ENCODE measurements at regions not wholly inside any gene's neighbourhood (a gene's known extent, or its start where the extent isn't known, plus 50 kb on each side); places are given as distances from the start of the nearest gene placed in this dataset.
A peak's percentile ranks its signal among the peaks of the same experiment; 100 is the strongest.
"Not testable (repeated sequence)": the region's sequence is repeated elsewhere in the genome, so short reads cannot be mapped to it uniquely, and the experiment has no call there.

DNA sequence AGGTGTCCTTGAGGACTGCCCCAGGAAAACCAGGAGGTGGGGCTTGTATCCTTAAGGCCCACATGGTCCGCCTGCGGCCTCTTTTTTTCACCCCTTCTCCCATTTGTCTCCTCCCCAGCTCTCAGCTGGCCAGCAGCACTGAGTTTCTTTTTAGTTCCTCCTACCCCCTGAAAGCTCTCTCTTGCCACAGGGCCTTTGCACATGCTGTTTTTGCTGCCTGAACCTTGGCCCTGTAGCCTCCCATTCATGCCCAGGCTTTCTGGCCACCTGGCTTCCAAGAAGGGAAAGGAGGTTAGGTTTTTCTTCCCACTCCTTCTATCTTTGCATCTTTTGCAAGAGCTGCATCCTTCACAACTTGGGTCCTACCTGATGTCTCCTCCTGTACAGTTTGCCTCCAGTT lies 358.1 kb downstream of the VRK1 start:
- DNase-seq, result no peak

GRCh38 chr14:97155814-97156213 lies 358.6 kb downstream of the VRK1 start:
- DNase-seq, result no peak

DNA sequence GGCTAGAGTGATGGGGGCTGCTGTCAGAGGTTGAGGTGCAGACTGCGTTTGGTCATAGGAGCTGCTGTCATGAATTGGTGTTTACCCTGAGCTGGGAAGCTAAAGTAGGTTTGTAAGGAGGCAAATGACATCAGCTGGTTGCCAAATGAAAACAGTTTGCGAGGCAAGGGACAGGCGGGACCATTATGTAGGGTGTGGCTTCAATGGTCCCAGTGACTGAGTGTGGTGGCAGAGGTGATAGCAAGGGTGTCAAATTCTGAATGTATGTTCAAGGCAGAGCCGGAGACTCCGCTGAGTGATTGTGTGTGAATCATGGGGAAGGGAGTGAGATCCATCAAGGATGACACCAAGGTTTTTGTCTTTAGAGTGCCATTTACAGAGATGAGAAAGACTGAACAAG lies 359.5 kb downstream of the VRK1 start:
- no peak for DNase-seq

- no peak for DNase-seq
These were observed 360.9 kb downstream of the VRK1 start for GRCh38 chr14:97158102-97158501.

GRCh38 chr14:97159124-97159523 lies 361.9 kb downstream of the VRK1 start:
- DNase-seq, result no peak

DNA sequence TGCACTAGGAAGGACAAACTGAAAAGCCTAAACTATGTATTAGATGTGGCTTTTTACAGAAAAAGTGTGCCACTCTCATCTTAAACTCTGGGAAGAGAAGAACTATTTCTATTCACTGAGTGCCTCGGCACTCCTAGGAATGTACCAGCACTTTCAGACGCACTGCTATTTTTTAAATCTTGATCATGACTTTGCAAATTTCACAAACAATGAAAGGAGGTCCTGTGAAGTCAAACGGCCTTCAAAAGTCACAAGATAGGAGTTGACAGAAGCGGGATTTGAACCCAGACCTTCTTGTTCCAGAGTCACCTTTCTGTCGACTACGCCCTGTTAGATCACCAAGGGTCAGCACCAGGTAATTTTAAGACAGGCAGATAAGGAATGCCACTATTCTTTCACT lies 365.4 kb downstream of the VRK1 start:
- DNase-seq, result no peak

GRCh38 chr14:97164021-97164420 lies 366.8 kb downstream of the VRK1 start:
- no peak for DNase-seq

GRCh38 chr14:97166497-97166896 lies 369.3 kb downstream of the VRK1 start:
- DNase-seq, result no peak

DNA sequence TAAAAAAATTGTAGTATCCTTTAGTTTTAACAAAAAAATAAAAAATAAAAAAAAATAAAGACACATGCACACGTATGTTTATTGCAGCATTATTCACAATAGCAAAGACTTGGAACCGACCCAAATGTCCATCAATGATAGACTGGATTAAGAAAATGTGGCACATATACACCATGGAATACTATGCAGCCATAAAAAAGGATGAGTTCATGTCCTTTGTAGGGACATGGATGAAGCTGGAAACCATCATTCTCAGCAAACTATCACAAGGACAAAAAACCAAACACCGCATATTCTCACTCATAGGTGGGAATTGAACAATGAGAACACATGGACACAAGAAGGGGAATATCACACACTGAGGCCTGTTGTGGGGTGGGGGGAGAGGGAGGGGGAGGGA lies 370.4 kb downstream of the VRK1 start:
- DNase-seq, result not testable (repeated sequence)

GRCh38 chr14:97172644-97173043 lies 375.5 kb downstream of the VRK1 start:
- DNase-seq, result no peak

- peak in 1 of 2 donors; percentile 68 for DNase-seq
These were observed 379.8 kb downstream of the VRK1 start for GRCh38 chr14:97177016-97177415.

- DNase-seq, result peak in 1 of 2 donors; percentile 24
These were observed 380.5 kb downstream of the VRK1 start for GRCh38 chr14:97177635-97178034.

- no peak for DNase-seq
These were observed 381.6 kb downstream of the VRK1 start for GRCh38 chr14:97178781-97179180.

DNA sequence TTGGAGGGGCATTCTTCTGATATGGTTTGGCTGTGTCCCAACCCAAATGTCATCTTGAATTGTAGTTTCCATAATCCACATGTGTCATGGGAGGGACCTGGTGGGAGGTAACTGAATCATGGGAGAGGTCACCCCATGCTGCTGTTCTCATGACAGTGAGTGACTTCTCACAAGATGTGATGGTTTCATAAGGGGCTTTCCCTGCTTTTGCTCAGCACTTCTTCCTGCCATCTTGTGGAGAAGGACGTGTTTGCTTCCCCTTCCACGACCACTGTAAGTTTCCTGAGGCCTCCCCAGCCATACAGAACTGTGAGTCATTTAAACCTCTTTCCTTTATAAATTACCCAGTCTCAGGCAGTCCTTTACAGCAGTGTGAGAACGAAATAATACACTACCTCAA lies 382.4 kb downstream of the VRK1 start:
- no peak for DNase-seq

DNA sequence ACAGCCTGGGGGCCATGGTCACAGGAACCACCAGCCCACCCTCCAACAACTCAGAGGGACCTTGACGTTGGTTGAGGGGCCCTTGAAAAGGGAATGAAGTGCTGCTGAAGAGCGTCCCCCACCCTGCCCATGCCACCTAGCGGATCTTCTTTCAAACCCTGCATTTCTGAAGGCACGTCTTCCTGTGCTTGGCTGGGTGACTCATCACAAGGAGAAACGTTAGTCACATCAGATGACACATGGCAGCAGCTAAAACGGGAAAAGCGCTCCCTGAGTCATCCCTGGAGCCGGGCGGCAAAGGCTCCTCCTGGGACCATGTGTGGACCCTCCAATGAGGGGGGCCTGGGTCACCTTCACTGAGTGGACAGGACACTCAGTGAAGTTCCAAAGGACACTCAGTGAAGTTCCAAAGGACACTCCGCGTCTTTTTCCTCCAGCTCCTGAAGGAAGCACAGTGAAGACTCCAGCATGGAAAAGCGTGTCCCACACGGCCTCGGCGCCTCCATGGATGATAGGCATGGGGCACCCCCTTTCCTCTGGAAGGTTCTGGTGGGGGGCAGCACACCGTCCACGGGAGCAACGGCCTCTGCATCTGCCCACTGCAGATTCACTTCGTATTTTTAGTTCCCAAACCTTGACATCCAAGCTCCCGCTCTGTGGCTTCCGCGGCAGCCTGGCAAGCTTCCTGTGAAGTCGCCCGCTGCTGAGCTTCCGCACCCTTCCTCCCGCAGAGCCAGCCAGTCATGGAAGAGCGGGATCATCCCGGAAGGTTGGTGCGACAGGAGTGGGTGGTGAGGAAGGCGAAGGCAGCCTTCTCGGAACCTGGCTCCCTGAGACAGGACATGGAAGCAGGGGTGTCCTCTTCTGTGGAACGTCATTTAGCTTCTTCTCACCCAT lies 383.4 kb downstream of the VRK1 start:
- no peak for DNase-seq

GRCh38 chr14:97185186-97185585 lies 388.0 kb downstream of the VRK1 start:
- peak; percentile 19 to 46 for DNase-seq

DNA sequence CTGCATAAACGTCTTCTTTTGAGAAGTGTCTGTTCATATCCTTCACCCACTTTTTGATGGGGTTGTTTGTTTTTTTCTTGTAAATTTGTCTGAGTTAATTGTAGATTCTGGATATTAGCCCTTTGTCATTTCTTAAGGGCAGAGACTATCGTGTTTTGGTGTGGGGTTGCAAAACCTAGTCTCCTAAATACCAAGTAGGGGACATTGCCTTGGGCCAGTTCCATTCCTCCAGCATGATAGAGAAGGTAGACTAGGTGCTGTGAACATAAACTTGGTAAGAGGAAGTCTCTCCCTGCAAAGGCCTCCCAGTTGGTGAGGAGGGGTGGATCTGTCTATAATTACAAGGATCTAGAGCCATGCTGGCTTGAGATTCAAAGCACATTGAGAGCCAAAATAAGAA lies 390.7 kb downstream of the VRK1 start:
- DNase-seq, result no peak

- DNase-seq, result no peak
These were observed 399.2 kb downstream of the VRK1 start for GRCh38 chr14:97196336-97196735.

DNA sequence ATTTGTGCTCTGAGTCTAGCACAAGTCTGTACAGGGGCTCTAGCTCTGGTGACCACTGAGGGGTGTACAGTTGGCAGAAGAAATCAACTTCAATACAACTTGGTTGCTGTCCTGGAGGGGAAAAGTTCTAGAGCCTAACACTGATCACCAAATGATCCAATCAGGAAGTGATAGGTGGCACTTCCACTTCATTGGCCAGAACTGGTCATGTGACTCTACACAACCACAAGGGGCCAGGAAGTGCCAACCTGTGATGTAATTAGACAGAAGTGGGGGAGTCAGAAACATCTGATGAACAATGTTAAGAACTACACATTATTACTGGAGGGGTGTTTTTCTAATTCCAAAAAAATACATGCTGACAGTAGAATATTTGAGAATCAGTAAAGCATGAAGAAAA lies 401.6 kb downstream of the VRK1 start:
- no peak for DNase-seq

- no peak for DNase-seq
These were observed 403.1 kb downstream of the VRK1 start for GRCh38 chr14:97200245-97200644.

- DNase-seq, result no peak
These were observed 409.7 kb downstream of the VRK1 start for GRCh38 chr14:97206916-97207315.

DNA sequence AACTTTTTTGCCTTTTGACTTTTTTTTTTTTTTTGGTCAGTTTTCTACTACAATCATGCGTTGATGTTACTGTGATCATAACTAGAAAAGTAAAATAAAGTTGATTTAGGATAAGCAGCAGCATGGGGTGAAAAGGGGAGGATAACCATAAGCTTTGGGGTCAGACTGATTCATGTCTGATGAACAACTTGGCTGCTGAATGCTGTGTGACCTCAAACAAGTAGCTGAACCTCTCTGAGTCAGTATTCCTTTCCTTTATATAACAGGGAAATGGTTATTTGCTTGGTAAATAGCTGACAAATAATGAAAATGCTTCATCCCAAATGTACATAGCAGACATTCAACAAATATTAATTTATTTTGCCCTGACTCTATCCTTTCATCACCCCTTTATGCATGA lies 413.0 kb downstream of the VRK1 start:
- DNase-seq, result no peak

GRCh38 chr14:97212399-97212798 lies 415.2 kb downstream of the VRK1 start:
- DNase-seq, result no peak

GRCh38 chr14:97213720-97214119 lies 416.5 kb downstream of the VRK1 start:
- DNase-seq, result no peak
